Hematopoietic multipotent progenitor cell treated with erythropoietin and hydrocortisone succinate and interleukin-3 and kit ligand, for 6 days (in vitro differentiated cells): ENCODE measurements at regions not wholly inside any gene's neighbourhood (a gene's known extent, or its start where the extent isn't known, plus 50 kb on each side); places are given as distances from the start of the nearest gene placed in this dataset.
A peak's percentile ranks its signal among the peaks of the same experiment; 100 is the strongest.

Source experiments
- DNase-seq: peaks from one replicate; pipeline ENCODE4 v3.0.0-alpha.2; 2015

GRCh38 chr11:69380921-69381581, 87.1 kb downstream of the MYEOV start:
- DNase-seq, result no peak

GRCh38 chr11:69381681-69382130, 87.8 kb downstream of the MYEOV start:
- DNase-seq, result no peak

GRCh38 chr11:69382131-69383128, 88.5 kb downstream of the MYEOV start:
- peak; percentile 44 for DNase-seq

- DNase-seq, result no peak
Observed at GRCh38 chr11:69383372-69384250, 89.7 kb downstream of the MYEOV start.

- no peak for DNase-seq
Observed at GRCh38 chr11:69384251-69385143, 90.5 kb downstream of the MYEOV start.

GRCh38 chr11:69385144-69385820, 91.3 kb downstream of the MYEOV start:
- DNase-seq, result no peak

- no peak for DNase-seq
Observed at GRCh38 chr11:69385832-69386427, 92.0 kb downstream of the MYEOV start.

- DNase-seq, result no peak
Observed at GRCh38 chr11:69386594-69387408, 92.8 kb downstream of the MYEOV start.

- DNase-seq, result no peak
Observed at GRCh38 chr11:69387409-69387885, 93.5 kb downstream of the MYEOV start.

- no peak for DNase-seq
Observed at GRCh38 chr11:69388210-69388609, 93.3 kb upstream of the LINC01488 start.

- DNase-seq, result no peak
Observed at GRCh38 chr11:69388661-69389060, 92.8 kb upstream of the LINC01488 start.

GRCh38 chr11:69390561-69390960, 90.9 kb upstream of the LINC01488 start:
- DNase-seq, result no peak

- DNase-seq, result no peak
Observed at GRCh38 chr11:69391192-69392103, 90.0 kb upstream of the LINC01488 start.

- DNase-seq, result no peak
Observed at GRCh38 chr11:69392104-69392653, 89.3 kb upstream of the LINC01488 start.

GRCh38 chr11:69393178-69393832, 88.2 kb upstream of the LINC01488 start:
- DNase-seq, result no peak

GRCh38 chr11:69393865-69394233, 87.6 kb upstream of the LINC01488 start:
- DNase-seq, result peak; percentile 50

- DNase-seq, result no peak
Observed at GRCh38 chr11:69394234-69394868, 87.1 kb upstream of the LINC01488 start.
